ENCODE measurements at regions not wholly inside any gene's neighbourhood (a gene's known extent, or its start where the extent isn't known, plus 50 kb on each side); places are given as distances from the start of the nearest gene placed in this dataset.

- no peaks in the 10 kb centered on the region for H4K20me1 ChIP-seq (replicated peaks; ENCODE audit: insufficient read depth)
- H3K4me3 ChIP-seq = no peak overlapping the region
- Mint-ChIP-seq H3K27me3 (ENCODE audit: insufficient read depth, low read depth, poor library complexity) (peaks cover 2% of the 10 kb centered on the region), H3K36me3 (ENCODE audit: low read depth) (no peaks in the 10 kb centered on the region; the same call in 2 of the 3 replicates), H3K27ac (no peak overlapping the region), H3K4me1 (no peaks in the 10 kb centered on the region), H3K4me3 (no peak overlapping the region), H3K9me3 (no peaks in the 10 kb centered on the region)
- H2AFZ ChIP-seq = no peak overlapping the region
- ATAC-seq (no peak), DNase-seq (ENCODE audit: low spot score) (no peak)
- 0 out of 2 replicates have a peak, but pooled peaks cover 3% of the 10 kb centered on the region for H3K4me1 ChIP-seq (ENCODE audit: insufficient read depth)
- no peaks in the 10 kb centered on the region for H3K36me3 ChIP-seq (ENCODE audit: insufficient read depth)
- no peak overlapping the region for H3K27ac ChIP-seq (ENCODE audit: low read depth)
- no peak overlapping the region for H3K4me2 ChIP-seq
- H3F3A ChIP-seq (replicated peaks; ENCODE audit: low read depth) = no peaks in the 10 kb centered on the region
- no peak for TF ChIP-seq CTCF (conservative IDR thresholded peaks at IDR 0.05; ENCODE audit: low read depth in 2 of 2)
- TF ChIP-seq JUNB (IDR thresholded peaks at IDR 0.05; ENCODE audit: unreplicated experiment) = no peak
- no peak for TF ChIP-seq NANOG (IDR thresholded peaks at IDR 0.05; ENCODE audit: borderline replicate concordance)
- TF ChIP-seq EZH2phosphoT487 (IDR thresholded peaks at IDR 0.05; ENCODE audit: unreplicated experiment) = no peak
- TF ChIP-seq, protein P1, sequence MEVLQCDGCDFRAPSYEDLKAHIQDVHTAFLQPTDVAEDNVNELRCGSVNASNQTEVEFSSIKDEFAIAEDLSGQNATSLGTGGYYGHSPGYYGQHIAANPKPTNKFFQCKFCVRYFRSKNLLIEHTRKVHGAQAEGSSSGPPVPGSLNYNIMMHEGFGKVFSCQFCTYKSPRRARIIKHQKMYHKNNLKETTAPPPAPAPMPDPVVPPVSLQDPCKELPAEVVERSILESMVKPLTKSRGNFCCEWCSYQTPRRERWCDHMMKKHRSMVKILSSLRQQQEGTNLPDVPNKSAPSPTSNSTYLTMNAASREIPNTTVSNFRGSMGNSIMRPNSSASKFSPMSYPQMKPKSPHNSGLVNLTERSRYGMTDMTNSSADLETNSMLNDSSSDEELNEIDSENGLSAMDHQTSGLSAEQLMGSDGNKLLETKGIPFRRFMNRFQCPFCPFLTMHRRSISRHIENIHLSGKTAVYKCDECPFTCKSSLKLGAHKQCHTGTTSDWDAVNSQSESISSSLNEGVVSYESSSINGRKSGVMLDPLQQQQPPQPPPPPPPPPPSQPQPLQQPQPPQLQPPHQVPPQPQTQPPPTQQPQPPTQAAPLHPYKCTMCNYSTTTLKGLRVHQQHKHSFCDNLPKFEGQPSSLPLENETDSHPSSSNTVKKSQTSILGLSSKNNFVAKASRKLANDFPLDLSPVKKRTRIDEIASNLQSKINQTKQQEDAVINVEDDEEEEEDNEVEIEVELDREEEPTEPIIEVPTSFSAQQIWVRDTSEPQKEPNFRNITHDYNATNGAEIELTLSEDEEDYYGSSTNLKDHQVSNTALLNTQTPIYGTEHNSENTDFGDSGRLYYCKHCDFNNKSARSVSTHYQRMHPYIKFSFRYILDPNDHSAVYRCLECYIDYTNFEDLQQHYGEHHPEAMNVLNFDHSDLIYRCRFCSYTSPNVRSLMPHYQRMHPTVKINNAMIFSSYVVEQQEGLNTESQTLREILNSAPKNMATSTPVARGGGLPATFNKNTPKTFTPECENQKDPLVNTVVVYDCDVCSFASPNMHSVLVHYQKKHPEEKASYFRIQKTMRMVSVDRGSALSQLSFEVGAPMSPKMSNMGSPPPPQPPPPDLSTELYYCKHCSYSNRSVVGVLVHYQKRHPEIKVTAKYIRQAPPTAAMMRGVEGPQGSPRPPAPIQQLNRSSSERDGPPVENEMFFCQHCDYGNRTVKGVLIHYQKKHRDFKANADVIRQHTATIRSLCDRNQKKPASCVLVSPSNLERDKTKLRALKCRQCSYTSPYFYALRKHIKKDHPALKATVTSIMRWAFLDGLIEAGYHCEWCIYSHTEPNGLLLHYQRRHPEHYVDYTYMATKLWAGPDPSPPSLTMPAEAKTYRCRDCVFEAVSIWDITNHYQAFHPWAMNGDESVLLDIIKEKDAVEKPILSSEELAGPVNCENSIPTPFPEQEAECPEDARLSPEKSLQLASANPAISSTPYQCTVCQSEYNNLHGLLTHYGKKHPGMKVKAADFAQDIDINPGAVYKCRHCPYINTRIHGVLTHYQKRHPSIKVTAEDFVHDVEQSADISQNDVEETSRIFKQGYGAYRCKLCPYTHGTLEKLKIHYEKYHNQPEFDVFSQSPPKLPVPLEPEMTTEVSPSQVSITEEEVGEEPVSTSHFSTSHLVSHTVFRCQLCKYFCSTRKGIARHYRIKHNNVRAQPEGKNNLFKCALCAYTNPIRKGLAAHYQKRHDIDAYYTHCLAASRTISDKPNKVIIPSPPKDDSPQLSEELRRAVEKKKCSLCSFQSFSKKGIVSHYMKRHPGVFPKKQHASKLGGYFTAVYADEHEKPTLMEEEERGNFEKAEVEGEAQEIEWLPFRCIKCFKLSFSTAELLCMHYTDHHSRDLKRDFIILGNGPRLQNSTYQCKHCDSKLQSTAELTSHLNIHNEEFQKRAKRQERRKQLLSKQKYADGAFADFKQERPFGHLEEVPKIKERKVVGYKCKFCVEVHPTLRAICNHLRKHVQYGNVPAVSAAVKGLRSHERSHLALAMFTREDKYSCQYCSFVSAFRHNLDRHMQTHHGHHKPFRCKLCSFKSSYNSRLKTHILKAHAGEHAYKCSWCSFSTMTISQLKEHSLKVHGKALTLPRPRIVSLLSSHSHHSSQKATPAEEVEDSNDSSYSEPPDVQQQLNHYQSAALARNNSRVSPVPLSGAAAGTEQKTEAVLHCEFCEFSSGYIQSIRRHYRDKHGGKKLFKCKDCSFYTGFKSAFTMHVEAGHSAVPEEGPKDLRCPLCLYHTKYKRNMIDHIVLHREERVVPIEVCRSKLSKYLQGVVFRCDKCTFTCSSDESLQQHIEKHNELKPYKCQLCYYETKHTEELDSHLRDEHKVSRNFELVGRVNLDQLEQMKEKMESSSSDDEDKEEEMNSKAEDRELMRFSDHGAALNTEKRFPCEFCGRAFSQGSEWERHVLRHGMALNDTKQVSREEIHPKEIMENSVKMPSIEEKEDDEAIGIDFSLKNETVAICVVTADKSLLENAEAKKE (CRISPR knock-in tag; IDR thresholded peaks at IDR 0.05) = no peak
- TF ChIP-seq CREB1 (CRISPR knock-in tag; IDR thresholded peaks at IDR 0.05; ENCODE audit: low read depth) = no peak
- H3K27me3 ChIP-seq (ENCODE audit: insufficient read depth) = no peaks in the 10 kb centered on the region
- no peaks in the 10 kb centered on the region for H3K9me2 ChIP-seq (ENCODE audit: insufficient read depth)
- no peaks in the 10 kb centered on the region for H3K79me2 ChIP-seq (replicated peaks; ENCODE audit: insufficient read depth)
Observed at GRCh38 chr11:97657852-97658251, 1268.0 kb downstream of the JRKL start.

Measured in GM23338 (cell line).